ENCODE measurements at regions not wholly inside any gene's neighbourhood (a gene's known extent, or its start where the extent isn't known, plus 50 kb on each side); places are given as distances from the start of the nearest gene placed in this dataset.

- no peaks in the 10 kb centered on the region for H3K4me1 ChIP-seq
- H3K27ac ChIP-seq = no peak overlapping the region
- no peak for ATAC-seq
- no peak overlapping the region for H3K4me3 ChIP-seq
- H3K27me3 ChIP-seq = no peaks in the 10 kb centered on the region
- no peaks in the 10 kb centered on the region for H3K9me3 ChIP-seq
- no peaks in the 10 kb centered on the region for H3K36me3 ChIP-seq
- intact Hi-C loops (cut with DNase I) = no loop called here
- DNase-seq = no peak
- TF ChIP-seq CTCF (IDR thresholded peaks at IDR 0.05) = no peak
Measured at GRCh38 chr12:89994911-89995310, 286.3 kb upstream of the ATP2B1 start.

- no peaks in the 10 kb centered on the region for H3K27me3 ChIP-seq
- ATAC-seq (no peak), DNase-seq (no peak)
- H3K36me3 ChIP-seq = no peaks in the 10 kb centered on the region
- H3K27ac ChIP-seq = no peak overlapping the region
- no peaks in the 10 kb centered on the region for H3K4me1 ChIP-seq
- no peak overlapping the region for H3K4me3 ChIP-seq
- intact Hi-C loops (cut with DNase I) = no loop called here
- H3K9me3 ChIP-seq = no peaks in the 10 kb centered on the region
- TF ChIP-seq CTCF (IDR thresholded peaks at IDR 0.05) = no peak
Measured at GRCh38 chr12:89993632-89994031, 285.0 kb upstream of the ATP2B1 start.

- no peaks in the 10 kb centered on the region for H3K9me3 ChIP-seq
- no peak for TF ChIP-seq CTCF (IDR thresholded peaks at IDR 0.05)
- no peaks in the 10 kb centered on the region for H3K27me3 ChIP-seq
- DNase-seq (no peak), ATAC-seq (no peak)
- intact Hi-C loops (cut with DNase I) = no loop called here
- H3K4me1 ChIP-seq = no peaks in the 10 kb centered on the region
- no peak overlapping the region for H3K27ac ChIP-seq
- H3K4me3 ChIP-seq = no peak overlapping the region
- no peaks in the 10 kb centered on the region for H3K36me3 ChIP-seq
Measured at GRCh38 chr12:89992668-89993451, 284.2 kb upstream of the ATP2B1 start.

GRCh38 chr12:89991807-89992590 is 283.4 kb upstream of the ATP2B1 start:
- Histone ChIP-seq H3K27ac (no peak overlapping the region), H3K4me3 (no peak overlapping the region), H3K36me3 (no peaks in the 10 kb centered on the region), H3K9me3 (no peaks in the 10 kb centered on the region), H3K27me3 (no peaks in the 10 kb centered on the region), H3K4me1 (no peaks in the 10 kb centered on the region)
- intact Hi-C loops (cut with DNase I) = no loop called here
- ATAC-seq = no peak
- no peak for DNase-seq
- TF ChIP-seq CTCF (IDR thresholded peaks at IDR 0.05) = no peak

- H3K27ac ChIP-seq = no peak overlapping the region
- H3K27me3 ChIP-seq = no peaks in the 10 kb centered on the region
- no peaks in the 10 kb centered on the region for H3K36me3 ChIP-seq
- no peaks in the 10 kb centered on the region for H3K4me1 ChIP-seq
- DNase-seq = no peak
- no peaks in the 10 kb centered on the region for H3K9me3 ChIP-seq
- H3K4me3 ChIP-seq = no peak overlapping the region
- intact Hi-C loops (cut with DNase I) = no loop called here
- no peak for TF ChIP-seq CTCF (IDR thresholded peaks at IDR 0.05)
- peak; percentile 24 for ATAC-seq
Measured at GRCh38 chr12:89988188-89988915, 279.7 kb upstream of the ATP2B1 start.

Data from left lung (tissue), 4 donors.